SK-N-SH treated with all-trans-retinoic acid at 6 μM for 48 hours (cell line): ENCODE measurements at regions not wholly inside any gene's neighbourhood (a gene's known extent, or its start where the extent isn't known, plus 50 kb on each side); places are given as distances from the start of the nearest gene placed in this dataset.

Source experiments
- ATAC-seq: fragments of 200-7000 bp; cut with Tn5 transposase; 3 replicates; pipeline ENCODE4 v1.9.1; 2020; ENCODE audit warnings: mild to moderate bottlenecking, moderate library complexity
- ARNTL ChIP-seq: fragments of 450-650 bp; formaldehyde crosslinking; IDR thresholded peaks from 2 replicates; pipeline ENCODE4 v1.5.0; 2020; ENCODE audit warnings: low read depth, mild to moderate bottlenecking, moderate library complexity, borderline replicate concordance
- BACH2 ChIP-seq: fragments of 250-450 bp; sonication (Bioruptor Pico); IDR thresholded peaks from 2 replicates; pipeline ENCODE4 v1.9.0; 2021; ENCODE audit warnings: mild to moderate bottlenecking, borderline replicate concordance
- CSDC2 ChIP-seq: fragments of 250-450 bp; sonication (Bioruptor Pico); IDR thresholded peaks from 2 replicates; pipeline ENCODE4 v1.5.0; 2020; ENCODE audit warnings: mild to moderate bottlenecking, moderate library complexity
- ESRRG ChIP-seq: fragments of 250-450 bp; sonication (Bioruptor Pico); IDR thresholded peaks from 2 replicates; pipeline ENCODE4 v1.6.1; 2021; ENCODE audit warnings: mild to moderate bottlenecking
- GLIS3 ChIP-seq: fragments of 250-450 bp; sonication (Bioruptor Pico); IDR thresholded peaks from 2 replicates; pipeline ENCODE4 v1.5.0; 2020; ENCODE audit warnings: mild to moderate bottlenecking, moderate library complexity
- ISL1 ChIP-seq: fragments of 250-450 bp; sonication (Bioruptor Pico); IDR thresholded peaks from 2 replicates; pipeline ENCODE4 v2.1.2; 2022; ENCODE audit warnings: mild to moderate bottlenecking, moderate library complexity
- PPARA ChIP-seq: fragments of 250-450 bp; sonication (Bioruptor Pico); IDR thresholded peaks from 2 replicates; pipeline ENCODE4 v1.5.0; 2020; ENCODE audit warnings: mild to moderate bottlenecking, borderline replicate concordance
- SNAI2 ChIP-seq: fragments of 250-450 bp; sonication (Bioruptor Pico); IDR thresholded peaks from 2 replicates; pipeline ENCODE4 v1.5.0; 2020; ENCODE audit warnings: mild to moderate bottlenecking, moderate library complexity
- TCF4 ChIP-seq: fragments of 250-450 bp; sonication (Bioruptor Pico); IDR thresholded peaks from 2 replicates; pipeline ENCODE4 v1.8.0; 2021; ENCODE audit warnings: mild to moderate bottlenecking, moderate library complexity, borderline replicate concordance
- TOX ChIP-seq: fragments of 250-450 bp; sonication (Bioruptor Pico); IDR thresholded peaks from 2 replicates; pipeline ENCODE4 v1.8.0; 2021; ENCODE audit warnings: mild to moderate bottlenecking, moderate library complexity, borderline replicate concordance
- ZC3H10 ChIP-seq: fragments of 250-450 bp; sonication (Bioruptor Pico); IDR thresholded peaks from 2 replicates; pipeline ENCODE4 v1.5.1; 2021; ENCODE audit warnings: mild to moderate bottlenecking, moderate library complexity
- ZFP3 ChIP-seq: fragments of 250-450 bp; sonication (Bioruptor Pico); IDR thresholded peaks from 2 replicates; pipeline ENCODE4 v1.5.0; 2020; ENCODE audit warnings: mild to moderate bottlenecking, moderate library complexity
- ZFP30 ChIP-seq: fragments of 450-650 bp; formaldehyde crosslinking; IDR thresholded peaks from 2 replicates; pipeline ENCODE4 v1.5.0; 2022; ENCODE audit warnings: mild to moderate bottlenecking, moderate library complexity
- ZNF565 ChIP-seq: fragments of 450-650 bp; formaldehyde crosslinking; conservative IDR thresholded peaks from 2 replicates; pipeline ENCODE4 v1.5.0; 2020; ENCODE audit warnings: low read depth, mild to moderate bottlenecking, moderate library complexity
- ZNF70 ChIP-seq: fragments of 450-650 bp; formaldehyde crosslinking; IDR thresholded peaks from 2 replicates; pipeline ENCODE4 v1.5.0; 2020; ENCODE audit warnings: mild to moderate bottlenecking, moderate library complexity
- TF ChIP-seq, protein P1 (sequence below): fragments of 250-450 bp; sonication (Bioruptor Pico); IDR thresholded peaks from 2 replicates; pipeline ENCODE4 v1.5.0; 2020; ENCODE audit warnings: mild to moderate bottlenecking, moderate library complexity
- TF ChIP-seq, protein P2 (sequence below): fragments of 250-450 bp; sonication (Bioruptor Pico); IDR thresholded peaks from 2 replicates; pipeline ENCODE4 v1.8.0; 2020; ENCODE audit warnings: mild to moderate bottlenecking, moderate library complexity, borderline replicate concordance
- TF ChIP-seq, protein P3 (sequence below): fragments of 250-450 bp; sonication (Bioruptor Pico); IDR thresholded peaks from 2 replicates; pipeline ENCODE4 v1.5.1; 2021; ENCODE audit warnings: mild to moderate bottlenecking, moderate library complexity
- TF ChIP-seq, protein P4 (sequence below): fragments of 250-450 bp; sonication (Bioruptor Pico); IDR thresholded peaks from 2 replicates; pipeline ENCODE4 v1.5.1; 2020; ENCODE audit warnings: low read depth, mild to moderate bottlenecking, moderate library complexity
- TF ChIP-seq, protein P5 (sequence below): fragments of 250-450 bp; sonication (Bioruptor Pico); IDR thresholded peaks from 2 replicates; pipeline ENCODE4 v1.8.0; 2021; ENCODE audit warnings: low read depth, mild to moderate bottlenecking, moderate library complexity, borderline replicate concordance

DNA sequence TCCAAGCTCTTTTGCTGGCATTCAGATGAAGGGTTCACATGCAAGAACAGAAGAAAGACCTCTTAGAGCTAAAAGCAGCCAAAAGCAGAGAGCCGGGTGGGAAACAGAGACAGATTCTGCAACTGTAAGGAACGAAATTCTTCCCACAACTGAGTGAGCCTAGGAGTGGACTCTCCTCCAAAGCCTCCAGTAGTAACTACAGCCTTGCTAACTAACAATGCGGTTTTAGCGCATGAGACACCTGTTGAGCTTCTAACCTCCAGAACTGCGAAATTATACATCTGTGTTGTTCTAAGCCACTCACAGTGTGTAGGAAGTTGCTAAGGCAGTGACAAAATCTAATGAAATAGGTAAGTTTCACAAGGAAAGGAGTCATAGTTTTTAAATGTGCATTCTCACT is 98.1 kb upstream of the SLITRK1 start:
- TF ChIP-seq, protein P1, sequence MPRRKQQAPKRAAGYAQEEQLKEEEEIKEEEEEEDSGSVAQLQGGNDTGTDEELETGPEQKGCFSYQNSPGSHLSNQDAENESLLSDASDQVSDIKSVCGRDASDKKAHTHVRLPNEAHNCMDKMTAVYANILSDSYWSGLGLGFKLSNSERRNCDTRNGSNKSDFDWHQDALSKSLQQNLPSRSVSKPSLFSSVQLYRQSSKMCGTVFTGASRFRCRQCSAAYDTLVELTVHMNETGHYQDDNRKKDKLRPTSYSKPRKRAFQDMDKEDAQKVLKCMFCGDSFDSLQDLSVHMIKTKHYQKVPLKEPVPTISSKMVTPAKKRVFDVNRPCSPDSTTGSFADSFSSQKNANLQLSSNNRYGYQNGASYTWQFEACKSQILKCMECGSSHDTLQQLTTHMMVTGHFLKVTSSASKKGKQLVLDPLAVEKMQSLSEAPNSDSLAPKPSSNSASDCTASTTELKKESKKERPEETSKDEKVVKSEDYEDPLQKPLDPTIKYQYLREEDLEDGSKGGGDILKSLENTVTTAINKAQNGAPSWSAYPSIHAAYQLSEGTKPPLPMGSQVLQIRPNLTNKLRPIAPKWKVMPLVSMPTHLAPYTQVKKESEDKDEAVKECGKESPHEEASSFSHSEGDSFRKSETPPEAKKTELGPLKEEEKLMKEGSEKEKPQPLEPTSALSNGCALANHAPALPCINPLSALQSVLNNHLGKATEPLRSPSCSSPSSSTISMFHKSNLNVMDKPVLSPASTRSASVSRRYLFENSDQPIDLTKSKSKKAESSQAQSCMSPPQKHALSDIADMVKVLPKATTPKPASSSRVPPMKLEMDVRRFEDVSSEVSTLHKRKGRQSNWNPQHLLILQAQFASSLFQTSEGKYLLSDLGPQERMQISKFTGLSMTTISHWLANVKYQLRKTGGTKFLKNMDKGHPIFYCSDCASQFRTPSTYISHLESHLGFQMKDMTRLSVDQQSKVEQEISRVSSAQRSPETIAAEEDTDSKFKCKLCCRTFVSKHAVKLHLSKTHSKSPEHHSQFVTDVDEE: no peak
- TF ChIP-seq, protein P2, sequence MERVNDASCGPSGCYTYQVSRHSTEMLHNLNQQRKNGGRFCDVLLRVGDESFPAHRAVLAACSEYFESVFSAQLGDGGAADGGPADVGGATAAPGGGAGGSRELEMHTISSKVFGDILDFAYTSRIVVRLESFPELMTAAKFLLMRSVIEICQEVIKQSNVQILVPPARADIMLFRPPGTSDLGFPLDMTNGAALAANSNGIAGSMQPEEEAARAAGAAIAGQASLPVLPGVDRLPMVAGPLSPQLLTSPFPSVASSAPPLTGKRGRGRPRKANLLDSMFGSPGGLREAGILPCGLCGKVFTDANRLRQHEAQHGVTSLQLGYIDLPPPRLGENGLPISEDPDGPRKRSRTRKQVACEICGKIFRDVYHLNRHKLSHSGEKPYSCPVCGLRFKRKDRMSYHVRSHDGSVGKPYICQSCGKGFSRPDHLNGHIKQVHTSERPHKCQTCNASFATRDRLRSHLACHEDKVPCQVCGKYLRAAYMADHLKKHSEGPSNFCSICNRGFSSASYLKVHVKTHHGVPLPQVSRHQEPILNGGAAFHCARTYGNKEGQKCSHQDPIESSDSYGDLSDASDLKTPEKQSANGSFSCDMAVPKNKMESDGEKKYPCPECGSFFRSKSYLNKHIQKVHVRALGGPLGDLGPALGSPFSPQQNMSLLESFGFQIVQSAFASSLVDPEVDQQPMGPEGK (CRISPR knock-in tag): no peak
- ATAC-seq: no peak

DNA sequence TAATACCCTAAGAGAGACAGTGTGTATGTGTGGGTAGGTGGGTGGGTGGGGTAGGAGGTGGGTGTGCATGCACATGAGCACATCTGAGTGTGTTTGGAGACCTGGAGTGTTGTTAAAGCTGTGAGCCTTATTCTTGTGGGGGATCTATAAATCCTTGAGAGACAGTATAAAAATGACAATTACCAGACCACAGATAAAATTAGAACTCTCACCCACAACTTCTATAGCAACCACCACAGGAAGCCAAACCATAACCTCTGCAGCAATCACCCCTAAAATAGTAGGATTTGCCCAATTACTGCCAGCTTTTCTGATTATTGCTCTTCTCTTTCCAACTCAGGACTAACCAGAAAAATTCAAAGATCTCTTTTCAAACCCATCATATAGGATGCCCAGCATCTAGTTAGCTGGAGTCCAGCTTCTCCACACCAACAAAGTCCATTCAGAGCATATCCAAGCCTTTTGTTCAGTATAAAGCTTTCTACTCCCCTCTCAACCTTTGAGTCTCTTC is 93.4 kb upstream of the SLITRK1 start:
- ATAC-seq: no peak

DNA sequence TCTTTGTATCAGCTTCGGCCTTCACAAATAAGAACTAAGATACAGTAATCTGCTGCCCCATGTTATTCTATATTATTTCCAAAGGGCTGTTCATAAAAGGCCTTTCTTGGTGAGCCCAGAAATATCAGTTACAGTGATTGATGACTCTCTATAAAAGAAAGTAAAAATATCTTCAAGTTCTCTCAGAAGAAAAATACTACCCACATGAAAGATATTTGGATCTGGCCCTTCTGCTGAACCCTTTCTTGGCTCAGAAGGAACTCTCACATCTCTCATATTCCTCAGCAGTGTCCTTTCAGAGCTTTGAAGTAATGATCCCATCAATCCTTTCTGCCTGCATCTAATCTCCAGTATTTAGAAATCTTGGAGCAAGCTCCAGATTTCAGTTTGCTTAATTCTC is 76.3 kb upstream of the SLITRK1 start:
- no peak for ATAC-seq
- TF ChIP-seq, protein P3, sequence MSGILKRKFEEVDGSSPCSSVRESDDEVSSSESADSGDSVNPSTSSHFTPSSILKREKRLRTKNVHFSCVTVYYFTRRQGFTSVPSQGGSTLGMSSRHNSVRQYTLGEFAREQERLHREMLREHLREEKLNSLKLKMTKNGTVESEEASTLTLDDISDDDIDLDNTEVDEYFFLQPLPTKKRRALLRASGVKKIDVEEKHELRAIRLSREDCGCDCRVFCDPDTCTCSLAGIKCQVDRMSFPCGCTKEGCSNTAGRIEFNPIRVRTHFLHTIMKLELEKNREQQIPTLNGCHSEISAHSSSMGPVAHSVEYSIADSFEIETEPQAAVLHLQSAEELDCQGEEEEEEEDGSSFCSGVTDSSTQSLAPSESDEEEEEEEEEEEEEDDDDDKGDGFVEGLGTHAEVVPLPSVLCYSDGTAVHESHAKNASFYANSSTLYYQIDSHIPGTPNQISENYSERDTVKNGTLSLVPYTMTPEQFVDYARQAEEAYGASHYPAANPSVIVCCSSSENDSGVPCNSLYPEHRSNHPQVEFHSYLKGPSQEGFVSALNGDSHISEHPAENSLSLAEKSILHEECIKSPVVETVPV (CRISPR knock-in tag): no peak
- no peak for TF ChIP-seq PPARA
- TF ChIP-seq SNAI2 (CRISPR knock-in tag): no peak
- no peak for TF ChIP-seq ZNF565 (CRISPR knock-in tag)
- TF ChIP-seq ZFP30 (CRISPR knock-in tag): no peak
- no peak for TF ChIP-seq ZC3H10 (CRISPR knock-in tag)
- TF ChIP-seq TOX (CRISPR knock-in tag): no peak
- no peak for TF ChIP-seq ISL1
- TF ChIP-seq ESRRG: no peak
- TF ChIP-seq TCF4 (CRISPR knock-in tag): no peak
- no peak for TF ChIP-seq BACH2
- TF ChIP-seq, protein P4, sequence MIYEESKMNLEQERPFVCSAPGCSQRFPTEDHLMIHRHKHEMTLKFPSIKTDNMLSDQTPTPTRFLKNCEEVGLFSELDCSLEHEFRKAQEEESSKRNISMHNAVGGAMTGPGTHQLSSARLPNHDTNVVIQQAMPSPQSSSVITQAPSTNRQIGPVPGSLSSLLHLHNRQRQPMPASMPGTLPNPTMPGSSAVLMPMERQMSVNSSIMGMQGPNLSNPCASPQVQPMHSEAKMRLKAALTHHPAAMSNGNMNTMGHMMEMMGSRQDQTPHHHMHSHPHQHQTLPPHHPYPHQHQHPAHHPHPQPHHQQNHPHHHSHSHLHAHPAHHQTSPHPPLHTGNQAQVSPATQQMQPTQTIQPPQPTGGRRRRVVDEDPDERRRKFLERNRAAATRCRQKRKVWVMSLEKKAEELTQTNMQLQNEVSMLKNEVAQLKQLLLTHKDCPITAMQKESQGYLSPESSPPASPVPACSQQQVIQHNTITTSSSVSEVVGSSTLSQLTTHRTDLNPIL (CRISPR knock-in tag): no peak
- TF ChIP-seq CSDC2 (CRISPR knock-in tag): no peak
- no peak for TF ChIP-seq ZNF70 (CRISPR knock-in tag)
- TF ChIP-seq, protein P5, sequence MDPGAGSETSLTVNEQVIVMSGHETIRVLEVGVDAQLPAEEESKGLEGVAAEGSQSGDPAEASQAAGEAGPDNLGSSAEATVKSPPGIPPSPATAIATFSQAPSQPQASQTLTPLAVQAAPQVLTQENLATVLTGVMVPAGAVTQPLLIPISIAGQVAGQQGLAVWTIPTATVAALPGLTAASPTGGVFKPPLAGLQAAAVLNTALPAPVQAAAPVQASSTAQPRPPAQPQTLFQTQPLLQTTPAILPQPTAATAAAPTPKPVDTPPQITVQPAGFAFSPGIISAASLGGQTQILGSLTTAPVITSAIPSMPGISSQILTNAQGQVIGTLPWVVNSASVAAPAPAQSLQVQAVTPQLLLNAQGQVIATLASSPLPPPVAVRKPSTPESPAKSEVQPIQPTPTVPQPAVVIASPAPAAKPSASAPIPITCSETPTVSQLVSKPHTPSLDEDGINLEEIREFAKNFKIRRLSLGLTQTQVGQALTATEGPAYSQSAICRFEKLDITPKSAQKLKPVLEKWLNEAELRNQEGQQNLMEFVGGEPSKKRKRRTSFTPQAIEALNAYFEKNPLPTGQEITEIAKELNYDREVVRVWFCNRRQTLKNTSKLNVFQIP (CRISPR knock-in tag): no peak
- TF ChIP-seq GLIS3 (CRISPR knock-in tag): no peak

More for the DNA sequence above, 93.4 kb upstream of the SLITRK1 start:
- TF ChIP-seq, protein P1: no peak
- TF ChIP-seq ISL1: no peak
- TF ChIP-seq CSDC2 (CRISPR knock-in tag): no peak
- no peak for TF ChIP-seq SNAI2 (CRISPR knock-in tag)
- no peak for TF ChIP-seq ARNTL (CRISPR knock-in tag)
- TF ChIP-seq GLIS3 (CRISPR knock-in tag): no peak
- TF ChIP-seq ZFP3 (CRISPR knock-in tag): no peak
- TF ChIP-seq, protein P5 (CRISPR knock-in tag): no peak
- TF ChIP-seq ESRRG: no peak
